ENCODE measurements at regions not wholly inside any gene's neighbourhood (a gene's known extent, or its start where the extent isn't known, plus 50 kb on each side); places are given as distances from the start of the nearest gene placed in this dataset.

DNA sequence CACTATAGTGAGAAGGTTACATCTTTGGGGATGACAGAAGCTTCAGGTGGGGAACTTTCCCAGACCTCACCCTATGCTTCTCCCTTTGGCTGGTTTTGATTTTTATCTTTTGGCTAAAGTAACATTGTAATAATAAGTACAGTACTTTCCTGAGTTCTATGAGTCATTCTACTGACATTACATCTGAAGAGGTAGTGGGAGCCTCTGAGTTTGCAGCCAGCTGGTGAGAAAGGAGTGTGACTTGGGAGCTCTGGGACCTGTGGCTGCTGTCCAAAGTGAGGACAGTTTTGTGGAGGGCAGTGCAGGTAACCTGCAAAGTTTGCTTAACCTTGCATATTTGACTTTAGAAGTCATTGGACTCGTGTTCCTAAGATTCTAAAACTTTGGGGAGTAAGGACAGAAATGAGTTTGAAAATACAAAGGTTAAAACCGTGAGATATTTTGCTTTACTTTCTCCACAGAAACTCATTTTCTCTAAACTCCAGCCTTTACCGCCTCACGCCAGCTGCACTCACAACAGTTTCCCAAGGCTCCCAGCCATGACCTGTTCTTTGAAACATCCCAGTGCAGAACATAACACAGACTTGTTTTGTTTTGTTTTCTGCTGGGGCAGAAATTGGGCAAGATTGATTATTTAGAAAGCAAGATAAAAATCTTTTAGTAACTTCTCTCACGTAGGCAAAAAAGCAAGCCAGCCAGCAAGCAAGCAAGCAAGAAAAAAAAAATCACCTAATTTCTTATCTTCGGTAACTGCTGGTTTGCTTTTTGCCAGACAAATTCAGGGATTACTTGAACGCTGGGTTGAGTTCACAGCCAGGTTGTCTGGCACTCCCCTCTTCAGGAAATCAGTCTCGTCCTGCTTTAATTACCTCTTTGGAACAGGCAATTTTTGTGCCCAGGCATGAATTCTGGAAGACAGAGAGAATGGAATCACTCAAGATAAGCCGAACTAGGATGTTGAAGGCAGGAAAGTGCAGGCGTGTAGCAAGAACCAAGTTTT lies 478.3 kb upstream of the ISX start:
- H3K4me3 ChIP-seq, result no peak overlapping the region
- H3K27ac ChIP-seq, result no peak overlapping the region
- TF ChIP-seq, protein P1, sequence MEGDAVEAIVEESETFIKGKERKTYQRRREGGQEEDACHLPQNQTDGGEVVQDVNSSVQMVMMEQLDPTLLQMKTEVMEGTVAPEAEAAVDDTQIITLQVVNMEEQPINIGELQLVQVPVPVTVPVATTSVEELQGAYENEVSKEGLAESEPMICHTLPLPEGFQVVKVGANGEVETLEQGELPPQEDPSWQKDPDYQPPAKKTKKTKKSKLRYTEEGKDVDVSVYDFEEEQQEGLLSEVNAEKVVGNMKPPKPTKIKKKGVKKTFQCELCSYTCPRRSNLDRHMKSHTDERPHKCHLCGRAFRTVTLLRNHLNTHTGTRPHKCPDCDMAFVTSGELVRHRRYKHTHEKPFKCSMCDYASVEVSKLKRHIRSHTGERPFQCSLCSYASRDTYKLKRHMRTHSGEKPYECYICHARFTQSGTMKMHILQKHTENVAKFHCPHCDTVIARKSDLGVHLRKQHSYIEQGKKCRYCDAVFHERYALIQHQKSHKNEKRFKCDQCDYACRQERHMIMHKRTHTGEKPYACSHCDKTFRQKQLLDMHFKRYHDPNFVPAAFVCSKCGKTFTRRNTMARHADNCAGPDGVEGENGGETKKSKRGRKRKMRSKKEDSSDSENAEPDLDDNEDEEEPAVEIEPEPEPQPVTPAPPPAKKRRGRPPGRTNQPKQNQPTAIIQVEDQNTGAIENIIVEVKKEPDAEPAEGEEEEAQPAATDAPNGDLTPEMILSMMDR (IDR thresholded peaks at IDR 0.05), result no peak
- no peak for DNase-seq (ENCODE audit: low spot score)

DNA sequence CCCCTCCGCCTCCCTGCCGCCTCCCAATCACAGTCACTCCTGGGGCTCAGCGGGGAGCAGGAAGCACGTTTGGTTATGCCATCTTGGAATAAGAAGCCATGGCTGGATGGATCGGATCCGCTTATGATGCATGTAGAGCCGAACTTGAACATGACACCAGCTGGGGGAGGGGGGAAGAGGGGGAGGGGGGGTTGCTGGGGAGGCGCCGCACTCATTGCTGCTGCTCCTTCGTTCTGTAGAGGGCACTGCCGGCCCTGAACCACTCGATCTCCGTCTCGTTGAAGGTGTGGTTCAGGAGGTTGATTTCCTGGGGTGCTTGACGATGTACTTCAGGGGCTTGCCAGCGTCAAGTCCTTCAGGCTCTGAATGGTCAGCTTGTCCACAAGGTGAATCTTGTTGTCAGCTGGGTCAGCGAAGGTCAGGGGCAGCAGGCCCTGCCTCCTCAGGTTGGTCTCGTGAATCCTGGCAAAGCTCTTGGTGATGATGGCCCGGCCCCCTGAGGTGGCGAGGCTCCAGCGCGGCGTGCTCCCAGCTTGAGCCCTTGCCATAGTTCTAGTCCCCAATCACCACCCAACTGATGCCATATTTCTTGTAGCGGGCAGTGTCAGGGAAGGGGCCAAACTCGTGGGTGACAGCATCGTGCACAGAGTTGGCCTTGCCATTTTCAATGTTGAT lies 476.9 kb upstream of the ISX start:
- TF ChIP-seq, protein P1 (IDR thresholded peaks at IDR 0.05), result no peak
- no peak for DNase-seq (ENCODE audit: low spot score)
- H3K27ac ChIP-seq, result no peak overlapping the region
- no peak overlapping the region for H3K4me3 ChIP-seq

DNA sequence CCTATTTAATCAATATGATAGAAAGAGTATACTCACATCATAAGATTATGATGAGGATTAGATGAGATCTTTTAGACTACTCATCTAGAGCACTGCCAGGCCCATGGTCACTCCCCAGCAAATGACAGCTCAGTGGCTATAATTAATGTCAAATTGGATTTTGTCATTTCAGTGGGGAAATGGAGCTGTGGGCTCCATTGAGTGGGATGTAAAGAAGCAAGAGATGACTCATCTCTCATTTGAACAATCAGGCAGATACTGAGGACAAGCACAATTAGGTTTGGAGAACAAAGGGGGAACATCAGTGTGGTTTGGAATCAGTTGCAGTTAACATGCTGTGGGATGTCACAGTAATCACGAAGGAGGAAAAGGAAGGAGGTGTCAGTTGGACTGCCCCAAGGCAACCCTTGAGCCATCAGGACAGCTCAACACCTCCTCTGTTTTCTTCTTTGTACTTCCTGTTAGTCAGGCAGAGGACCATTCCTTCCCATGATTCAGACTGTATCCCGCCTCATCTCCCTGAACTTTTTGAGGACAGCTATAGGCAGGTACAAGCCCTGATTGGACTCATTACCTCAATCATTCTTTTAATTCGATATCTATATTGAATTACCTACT lies 473.7 kb upstream of the ISX start:
- Histone ChIP-seq H3K27ac (no peak overlapping the region), H3K4me3 (no peak overlapping the region)
- DNase-seq (ENCODE audit: low spot score), result no peak
- TF ChIP-seq, protein P1 (IDR thresholded peaks at IDR 0.05), result no peak

DNA sequence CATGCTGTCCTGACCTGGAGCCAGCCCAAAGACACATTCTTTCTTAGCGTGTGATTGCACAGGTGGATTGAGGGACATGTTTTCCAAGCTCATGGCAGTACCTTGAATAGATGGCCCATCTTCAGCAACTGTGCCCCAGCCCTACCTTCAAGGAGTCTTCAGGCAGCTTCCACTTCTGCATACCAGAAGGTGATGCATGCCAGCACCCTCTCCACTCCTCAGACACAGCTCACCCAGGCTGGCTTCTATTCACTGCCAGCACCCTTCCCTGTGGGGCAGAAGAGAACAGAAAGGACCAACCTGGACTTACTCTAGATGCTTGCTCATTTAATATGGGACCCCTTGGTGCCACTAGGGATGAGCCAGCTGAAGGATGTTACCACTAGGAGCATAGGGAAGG lies 466.4 kb upstream of the ISX start:
- Histone ChIP-seq H3K27ac (no peak overlapping the region), H3K4me3 (no peak overlapping the region)
- TF ChIP-seq, protein P1 (IDR thresholded peaks at IDR 0.05), result no peak
- no peak for DNase-seq (ENCODE audit: low spot score)

DNA sequence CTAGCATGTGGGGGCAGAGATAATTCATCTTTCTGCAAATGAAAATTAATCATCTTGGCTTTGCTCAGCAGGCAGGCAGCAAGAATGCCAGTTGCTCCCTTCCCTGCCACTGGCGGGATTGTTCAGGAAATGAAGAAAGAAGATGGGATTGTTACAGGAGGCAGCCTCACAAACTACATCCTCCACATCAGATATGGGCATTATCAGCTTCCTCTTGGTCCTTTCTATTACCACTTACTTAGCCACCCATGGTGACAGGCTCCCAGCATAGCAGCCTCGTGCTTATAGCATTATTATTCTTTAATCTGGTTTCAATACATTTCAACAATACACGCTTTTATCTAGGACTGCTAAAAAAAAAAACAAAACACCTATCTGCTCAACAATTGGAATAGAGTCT lies 461.6 kb upstream of the ISX start:
- DNase-seq (ENCODE audit: low spot score), result no peak
- TF ChIP-seq, protein P1 (IDR thresholded peaks at IDR 0.05), result no peak
- H3K27ac ChIP-seq, result no peak overlapping the region
- H3K4me3 ChIP-seq, result no peak overlapping the region

DNA sequence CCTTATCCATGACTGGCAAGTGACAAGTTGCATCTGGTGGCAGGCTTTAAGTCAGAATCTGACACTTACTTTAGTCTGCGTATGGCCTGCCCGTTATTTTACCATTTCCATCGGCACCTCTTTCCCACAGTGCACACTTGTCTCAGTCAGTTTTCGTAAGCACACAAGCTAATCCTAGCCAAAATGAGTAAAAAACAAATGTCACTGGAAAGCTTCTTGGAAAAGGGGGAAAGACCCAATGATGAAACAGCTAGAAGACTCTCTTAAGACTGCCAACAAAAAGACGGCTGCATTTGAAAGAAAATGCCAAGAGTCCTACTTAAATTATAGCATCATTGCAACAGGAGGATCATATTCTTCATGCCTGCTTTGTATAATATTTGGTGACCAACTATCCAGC lies 457.9 kb upstream of the ISX start:
- Histone ChIP-seq H3K27ac (no peak overlapping the region), H3K4me3 (no peak overlapping the region)
- no peak for DNase-seq (ENCODE audit: low spot score)
- TF ChIP-seq, protein P1 (IDR thresholded peaks at IDR 0.05), result no peak
